GM10266 (cell line): ENCODE measurements at regions not wholly inside any gene's neighbourhood (a gene's known extent, or its start where the extent isn't known, plus 50 kb on each side); places are given as distances from the start of the nearest gene placed in this dataset.

Experiments
- DNase-seq: peaks from one replicate; pipeline ENCODE4 v3.0.0; 2012; ENCODE audit errors: extremely low spot score
- TF ChIP-seq, protein P1 (sequence below): IDR thresholded peaks from 2 replicates; pipeline ENCODE4 v1.5.1; 2012; ENCODE audit warnings: mild to moderate bottlenecking, low read depth; ENCODE audit not compliant: control insufficient read depth, insufficient read depth; ENCODE audit errors: missing control alignments

DNA sequence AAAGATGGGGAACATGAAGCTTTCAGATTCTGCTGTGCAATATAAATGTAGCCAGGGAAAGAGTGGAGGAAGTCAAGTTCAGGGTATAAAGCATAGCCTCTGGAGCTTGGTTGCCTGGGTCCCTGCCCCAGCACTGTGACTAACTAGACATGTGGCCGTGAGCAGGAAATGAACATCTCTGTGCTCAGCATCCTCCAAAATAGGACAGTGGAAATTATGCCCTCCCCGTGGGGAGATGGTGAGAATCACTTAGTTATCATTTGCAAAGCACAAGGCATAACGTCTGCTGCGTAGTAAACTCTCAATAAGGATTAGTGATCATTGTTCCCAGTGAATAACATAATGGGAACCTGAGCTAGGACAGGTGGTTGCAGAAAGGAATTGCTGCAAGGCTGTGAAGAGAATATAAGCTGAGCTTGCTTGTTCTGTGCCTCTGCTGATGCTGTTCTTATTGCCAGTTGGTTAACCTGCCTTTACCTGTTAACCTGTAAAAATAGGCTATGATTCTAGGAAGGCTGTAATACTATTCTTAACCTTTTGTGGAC is 441.0 kb downstream of the COG6 start:
- DNase-seq: no peak
- TF ChIP-seq, protein P1, sequence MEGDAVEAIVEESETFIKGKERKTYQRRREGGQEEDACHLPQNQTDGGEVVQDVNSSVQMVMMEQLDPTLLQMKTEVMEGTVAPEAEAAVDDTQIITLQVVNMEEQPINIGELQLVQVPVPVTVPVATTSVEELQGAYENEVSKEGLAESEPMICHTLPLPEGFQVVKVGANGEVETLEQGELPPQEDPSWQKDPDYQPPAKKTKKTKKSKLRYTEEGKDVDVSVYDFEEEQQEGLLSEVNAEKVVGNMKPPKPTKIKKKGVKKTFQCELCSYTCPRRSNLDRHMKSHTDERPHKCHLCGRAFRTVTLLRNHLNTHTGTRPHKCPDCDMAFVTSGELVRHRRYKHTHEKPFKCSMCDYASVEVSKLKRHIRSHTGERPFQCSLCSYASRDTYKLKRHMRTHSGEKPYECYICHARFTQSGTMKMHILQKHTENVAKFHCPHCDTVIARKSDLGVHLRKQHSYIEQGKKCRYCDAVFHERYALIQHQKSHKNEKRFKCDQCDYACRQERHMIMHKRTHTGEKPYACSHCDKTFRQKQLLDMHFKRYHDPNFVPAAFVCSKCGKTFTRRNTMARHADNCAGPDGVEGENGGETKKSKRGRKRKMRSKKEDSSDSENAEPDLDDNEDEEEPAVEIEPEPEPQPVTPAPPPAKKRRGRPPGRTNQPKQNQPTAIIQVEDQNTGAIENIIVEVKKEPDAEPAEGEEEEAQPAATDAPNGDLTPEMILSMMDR: no peak

DNA sequence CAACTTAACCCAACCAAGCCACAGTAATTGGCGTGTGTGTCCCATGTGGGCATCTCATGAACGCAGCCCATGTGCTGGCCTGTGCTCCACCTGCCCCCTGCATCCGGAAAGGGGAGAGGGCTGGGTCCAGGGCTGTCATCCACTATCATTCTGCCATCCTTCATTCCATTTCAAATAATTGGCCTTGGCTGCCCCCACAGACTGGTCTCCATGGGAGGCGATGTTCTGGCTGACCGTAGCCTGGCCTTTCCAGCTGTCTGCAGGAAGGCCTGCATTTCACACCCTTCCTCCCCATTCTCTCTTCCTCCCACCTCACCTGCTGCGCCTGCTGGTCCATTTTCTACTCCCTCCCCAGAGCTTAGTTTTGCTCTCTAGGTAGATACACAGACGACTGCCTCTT is 442.8 kb downstream of the COG6 start:
- DNase-seq: no peak
- TF ChIP-seq, protein P1: no peak

DNA sequence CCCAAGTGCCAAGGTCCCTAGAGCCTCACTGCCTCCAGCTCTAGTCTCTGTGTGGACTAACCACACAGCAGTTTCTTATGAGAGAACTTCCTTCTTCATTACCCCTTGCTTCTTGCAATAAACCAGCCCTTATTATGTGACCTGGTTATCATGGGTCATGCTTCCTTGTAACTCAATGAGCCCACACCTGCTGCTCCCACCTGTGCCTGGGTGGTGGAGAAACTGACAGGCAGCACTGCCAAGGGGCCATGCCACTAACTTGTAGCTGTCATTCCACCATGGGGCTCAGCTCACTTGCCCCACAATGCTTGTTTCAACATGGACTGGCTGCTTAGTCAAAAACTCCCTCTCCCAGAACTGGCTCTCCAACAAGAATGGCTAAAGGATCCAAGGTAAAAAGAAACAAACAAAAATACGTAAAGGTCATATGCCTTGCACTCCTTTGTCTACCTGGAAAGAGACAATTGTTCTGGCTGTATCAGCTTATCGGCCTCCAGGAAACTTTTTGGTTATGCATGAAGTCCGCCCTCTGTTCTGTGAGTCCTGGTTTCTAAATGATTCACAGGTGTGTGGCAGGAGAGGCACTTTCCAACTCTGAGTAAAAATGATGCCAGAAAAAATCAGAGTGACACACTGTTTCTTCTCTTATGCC is 446.4 kb downstream of the COG6 start:
- TF ChIP-seq, protein P1: no peak
- DNase-seq: peak; percentile 26

DNA sequence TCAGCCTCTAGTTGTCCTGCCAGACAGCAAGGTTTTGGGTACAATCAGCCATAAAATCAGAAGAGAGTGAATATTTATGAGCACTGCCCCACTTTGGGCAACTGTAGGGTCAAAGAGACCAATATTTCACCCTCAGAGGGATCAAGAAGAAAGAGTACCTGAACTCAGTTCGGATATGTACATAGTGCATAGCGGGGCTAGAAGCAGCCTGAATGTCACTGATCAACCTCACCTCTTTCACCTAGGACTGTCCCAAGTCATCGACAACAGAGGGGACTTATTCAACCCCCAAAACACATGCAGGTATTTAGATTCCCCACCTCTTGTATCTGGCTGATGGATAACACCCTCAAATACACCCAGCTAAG is 446.9 kb downstream of the COG6 start:
- no peak for DNase-seq
- TF ChIP-seq, protein P1: no peak

DNA sequence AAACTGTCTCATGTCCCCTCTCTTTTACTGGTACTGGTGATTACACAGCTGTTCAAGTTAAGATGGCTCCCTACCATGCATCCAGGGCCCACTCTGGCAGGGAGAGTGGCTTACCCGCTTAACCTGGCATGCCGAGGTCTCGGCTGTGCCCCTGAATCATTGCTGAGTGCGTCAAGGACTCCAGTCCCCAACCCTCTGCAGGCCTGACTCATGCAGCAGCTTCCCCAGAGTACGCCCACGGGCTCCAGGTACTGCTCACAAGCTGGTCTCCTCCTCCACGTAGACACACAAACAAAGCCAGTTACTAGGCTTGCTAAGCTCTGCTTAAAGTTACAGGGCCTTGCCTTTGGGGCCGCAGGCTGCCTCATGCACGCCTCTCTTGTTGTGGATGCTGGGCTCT is 447.4 kb downstream of the COG6 start:
- TF ChIP-seq, protein P1: no peak
- DNase-seq: peak; percentile 7

DNA sequence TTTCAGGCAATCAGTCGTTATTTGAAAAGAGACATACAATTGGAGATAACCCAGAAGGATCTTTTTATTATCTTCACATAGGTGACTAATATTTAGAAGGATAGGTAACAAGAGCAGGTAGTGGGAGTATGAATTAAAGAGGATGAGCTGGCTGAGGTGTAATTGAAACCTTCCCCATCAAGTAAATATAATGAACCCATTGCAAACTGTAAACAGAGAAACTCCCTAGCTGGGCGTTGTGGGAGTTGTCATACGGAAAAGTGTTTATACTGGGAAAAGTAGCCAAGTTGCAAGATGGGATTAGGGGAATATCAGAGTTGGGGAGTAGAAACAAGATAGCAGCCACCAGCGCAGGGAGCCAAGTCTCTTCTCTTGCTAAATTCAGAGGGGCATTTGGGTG is 448.4 kb downstream of the COG6 start:
- no peak for DNase-seq
- TF ChIP-seq, protein P1: no peak

DNA sequence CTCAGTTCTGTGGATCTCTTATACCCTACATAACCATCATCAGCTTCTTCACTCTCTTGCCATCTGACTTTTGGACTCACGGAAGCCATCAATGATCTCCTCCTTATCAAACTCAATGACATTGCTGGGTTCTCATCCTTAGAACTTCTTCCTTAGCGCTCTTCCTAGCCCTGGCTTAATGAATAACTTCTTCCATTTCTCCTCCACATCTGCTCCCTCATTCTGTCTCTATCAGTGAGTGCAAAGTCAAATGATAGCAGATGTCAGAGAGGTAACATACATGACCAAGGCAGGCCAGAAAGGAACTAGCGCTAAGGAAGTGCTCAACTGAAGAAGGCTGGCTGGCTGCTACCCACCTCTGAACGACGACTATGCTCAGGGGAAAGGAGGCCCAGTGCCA is 449.8 kb downstream of the COG6 start:
- TF ChIP-seq, protein P1: no peak
- no peak for DNase-seq
